Lower leg skin (tissue), 4 donors: ENCODE measurements at regions not wholly inside any gene's neighbourhood (a gene's known extent, or its start where the extent isn't known, plus 50 kb on each side); places are given as distances from the start of the nearest gene placed in this dataset.
"Not testable (repeated sequence)": the region's sequence is repeated elsewhere in the genome, so short reads cannot be mapped to it uniquely, and the experiment has no call there.

Experiments
- DNase-seq, 2 donors: peaks; one replicate each; pipeline ENCODE4 v3.0.0-alpha.2; 2019; ENCODE audit warnings: low spot score in 2 of 2
- H3K4me3 ChIP-seq: fragments of 200-600 bp; sonication (generic); 2 replicates; pipeline ENCODE4 v1.5.1; 2017; ENCODE audit warnings: mild to moderate bottlenecking, low read depth; ENCODE audit not compliant: poor library complexity, severe bottlenecking
- POLR2A ChIP-seq, 2 donors: fragments of 450-650 bp; IDR thresholded peaks; one replicate each; pipeline ENCODE4 v1.6.1; 2016 to 2017; ENCODE audit warnings: antibody characterized with exemption in 2 of 2, mild to moderate bottlenecking in 1 of 2, moderate library complexity in 1 of 2
- WGBS, 2 donors: methylation state at CpG; one replicate each; pipeline ENCODE4 v1.1.5; 2018; 5-methylcytosine and 5-hydroxymethylcytosine counted together
- intact Hi-C: fragments of 100-400 bp; cut with DNase I; formaldehyde crosslinking; loops from one replicate; pipeline ENCODE4 v1.15.0; 2023; ENCODE audit warnings: low total_unique reads
- TF ChIP-seq, protein P1 (sequence below), 3 donors: fragments of 450-650 bp; IDR thresholded peaks; one replicate each; pipeline ENCODE4 v1.5.1; 2016; ENCODE audit warnings: antibody characterized with exemption in 3 of 3, mild to moderate bottlenecking in 3 of 3, moderate library complexity in 2 of 3

DNA sequence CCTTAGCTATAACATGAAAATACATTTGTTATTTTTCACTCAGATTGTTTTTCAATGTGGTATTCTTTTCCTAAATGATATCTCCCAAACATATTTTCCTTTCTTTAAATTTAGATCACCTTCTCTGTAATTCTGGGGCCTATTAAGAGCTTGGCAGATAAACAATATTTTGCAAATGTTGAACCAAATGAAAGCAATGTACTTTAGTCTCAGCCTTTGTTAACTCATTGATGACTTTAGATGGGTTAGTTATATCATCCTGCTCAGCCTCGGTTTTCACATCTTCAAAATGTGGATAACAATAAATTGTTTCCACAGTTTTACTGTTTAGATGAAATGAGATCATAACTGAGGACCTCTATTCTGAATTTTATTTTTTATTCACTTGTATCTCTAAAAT lies 1205.2 kb downstream of the SUCLG1 start:
- no peak overlapping the region for H3K4me3 ChIP-seq
- TF ChIP-seq POLR2A (IDR thresholded peaks at IDR 0.05) = no peak
- TF ChIP-seq, protein P1, sequence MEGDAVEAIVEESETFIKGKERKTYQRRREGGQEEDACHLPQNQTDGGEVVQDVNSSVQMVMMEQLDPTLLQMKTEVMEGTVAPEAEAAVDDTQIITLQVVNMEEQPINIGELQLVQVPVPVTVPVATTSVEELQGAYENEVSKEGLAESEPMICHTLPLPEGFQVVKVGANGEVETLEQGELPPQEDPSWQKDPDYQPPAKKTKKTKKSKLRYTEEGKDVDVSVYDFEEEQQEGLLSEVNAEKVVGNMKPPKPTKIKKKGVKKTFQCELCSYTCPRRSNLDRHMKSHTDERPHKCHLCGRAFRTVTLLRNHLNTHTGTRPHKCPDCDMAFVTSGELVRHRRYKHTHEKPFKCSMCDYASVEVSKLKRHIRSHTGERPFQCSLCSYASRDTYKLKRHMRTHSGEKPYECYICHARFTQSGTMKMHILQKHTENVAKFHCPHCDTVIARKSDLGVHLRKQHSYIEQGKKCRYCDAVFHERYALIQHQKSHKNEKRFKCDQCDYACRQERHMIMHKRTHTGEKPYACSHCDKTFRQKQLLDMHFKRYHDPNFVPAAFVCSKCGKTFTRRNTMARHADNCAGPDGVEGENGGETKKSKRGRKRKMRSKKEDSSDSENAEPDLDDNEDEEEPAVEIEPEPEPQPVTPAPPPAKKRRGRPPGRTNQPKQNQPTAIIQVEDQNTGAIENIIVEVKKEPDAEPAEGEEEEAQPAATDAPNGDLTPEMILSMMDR (IDR thresholded peaks at IDR 0.05) = no peak
- DNase-seq = no peak
- WGBS, 2 donors = 87 to 89% methylated on average over 1 of the region's 1 CpG
- intact Hi-C loops = no loop called here

- intact Hi-C loops = no loop called here
- no peak for TF ChIP-seq POLR2A (IDR thresholded peaks at IDR 0.05)
- TF ChIP-seq, protein P1 (IDR thresholded peaks at IDR 0.05) = no peak
- H3K4me3 ChIP-seq = no peak overlapping the region
- DNase-seq = no peak
- WGBS, 2 donors = 74 to 86% methylated on average over 3 of the region's 3 CpGs
Observed at GRCh38 chr2:83251321-83251872, 1207.7 kb downstream of the SUCLG1 start.

DNA sequence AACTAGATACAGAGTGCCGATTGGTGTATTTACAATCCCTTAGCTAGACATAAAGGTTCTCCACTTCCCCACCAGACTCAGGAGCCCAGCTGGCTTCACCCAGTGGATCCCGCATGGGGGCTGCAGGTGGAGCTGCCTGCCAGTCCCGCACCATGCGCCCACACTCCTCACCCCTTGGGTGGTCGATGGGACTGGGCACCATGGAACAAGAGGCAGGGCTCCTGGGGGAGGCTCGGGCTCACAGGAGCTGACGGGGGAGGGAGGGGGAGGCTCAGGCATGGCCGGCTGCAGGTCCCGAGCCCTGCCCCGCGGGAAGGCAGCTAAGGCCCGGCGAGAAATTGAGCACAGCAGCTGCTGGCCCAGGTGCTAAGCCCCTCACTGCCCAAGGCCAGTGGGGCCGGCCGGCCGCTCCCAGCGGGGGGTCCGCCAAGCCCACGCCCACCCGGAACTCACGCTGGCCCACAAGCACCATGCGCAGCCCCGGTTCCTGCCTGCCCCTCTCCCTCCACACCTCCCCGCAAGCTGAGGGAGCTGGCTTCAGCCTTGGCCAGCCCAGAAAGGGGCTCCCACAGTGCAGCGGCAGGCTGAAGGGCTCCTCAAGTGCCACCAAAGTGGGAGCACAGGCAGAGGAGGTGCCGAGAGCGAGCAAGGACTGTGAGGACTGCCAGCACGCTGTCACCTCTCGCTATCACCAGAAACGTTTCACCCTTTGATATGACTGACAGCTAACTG lies 1213.1 kb downstream of the SUCLG1 start:
- 95% methylated on average over 30 of the region's 30 CpGs for WGBS, 2 donors
- DNase-seq, intact Hi-C loops, H3K4me3 ChIP-seq: not testable (repeated sequence)

DNA sequence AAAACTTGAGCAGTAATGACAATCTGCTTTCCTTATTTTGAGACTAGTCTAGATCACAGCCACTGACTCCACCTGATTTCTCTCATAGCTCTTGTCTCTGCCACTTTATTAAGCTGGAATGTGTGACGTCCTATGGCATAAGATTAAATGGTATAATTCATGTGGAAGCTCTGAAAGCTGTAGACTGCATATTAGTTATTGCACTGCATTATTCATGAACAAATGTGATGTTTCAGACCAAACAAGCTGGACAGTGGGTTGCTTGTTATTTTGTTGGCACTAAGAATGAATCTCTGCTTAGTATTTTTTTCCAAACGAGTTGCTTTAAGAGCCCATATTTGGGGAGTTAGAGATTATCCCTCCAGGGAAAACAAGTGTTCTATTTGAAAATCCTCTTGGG lies 1218.5 kb downstream of the SUCLG1 start:
- no peak for DNase-seq
- TF ChIP-seq, protein P1 (IDR thresholded peaks at IDR 0.05) = no peak
- TF ChIP-seq POLR2A (IDR thresholded peaks at IDR 0.05) = no peak
- H3K4me3 ChIP-seq = no peak overlapping the region
- 45 to 49% methylated on average over 2 of the region's 2 CpGs for WGBS, 2 donors
- intact Hi-C loops = no loop called here

- TF ChIP-seq, protein P1 (IDR thresholded peaks at IDR 0.05) = no peak
- no peak for TF ChIP-seq POLR2A (IDR thresholded peaks at IDR 0.05)
- no peak overlapping the region for H3K4me3 ChIP-seq
- no peak for DNase-seq
- intact Hi-C loops = no loop called here
- WGBS, 2 donors = 83 to 94% methylated on average over 2 of the region's 2 CpGs
Observed at GRCh38 chr2:83238111-83238510, 1221.0 kb downstream of the SUCLG1 start.

- intact Hi-C loops = no loop called here
- TF ChIP-seq POLR2A (IDR thresholded peaks at IDR 0.05) = no peak
- TF ChIP-seq, protein P1 (IDR thresholded peaks at IDR 0.05) = no peak
- H3K4me3 ChIP-seq = no peak overlapping the region
Observed at GRCh38 chr2:83234246-83234645, 1224.8 kb downstream of the SUCLG1 start.

More at GRCh38 chr2:83234246-83234645, 1224.8 kb downstream of the SUCLG1 start:
- DNase-seq = no peak
